H1 (cell line): ENCODE measurements at regions not wholly inside any gene's neighbourhood (a gene's known extent, or its start where the extent isn't known, plus 50 kb on each side); places are given as distances from the start of the nearest gene placed in this dataset.

Experiments
- CTCF ChIA-PET: fragments of 300-600 bp; sonication (Branson Sonifier 250); formaldehyde crosslinking; loops from one replicate; lab custom pipeline; 2021; ENCODE audit not compliant: partially characterized antibody; lab: Charles Lee
- POLR2A ChIA-PET: fragments of 300-600 bp; sonication (Branson Sonifier 250); formaldehyde crosslinking; loops from one replicate; lab custom pipeline; 2021; ENCODE audit warnings: inconsistent platforms; ENCODE audit not compliant: partially characterized antibody; lab: Charles Lee
- DNase-seq, 2 experiments: peaks; one replicate each; pipeline versions ENCODE4 v3.0.0 to v3.0.0-alpha.2; 2010 to 2022; ENCODE audit warnings: low spot score in 2 of 2, low read depth in 1 of 2, mixed read lengths in 1 of 2
- FAIRE-seq: peaks from 2 replicates; lab custom pipeline; 2011; peaks lifted over from hg19 to GRCh38; lab: Jason Lieb, UNC
- H2AFZ ChIP-seq: 2 replicates; pipeline ENCODE4 v1.8.1; 2012; ENCODE audit warnings: low read length, inconsistent platforms
- H2AK5ac ChIP-seq: 2 replicates; pipeline ENCODE4 v1.6.1; 2013; ENCODE audit warnings: low read depth, low read length
- H2BK120ac ChIP-seq: replicated peaks from 2 replicates; pipeline ENCODE3; 2013; ENCODE audit warnings: low read depth, low read length, inconsistent platforms
- H2BK12ac ChIP-seq: 2 replicates; pipeline ENCODE4 v1.6.1; 2013; ENCODE audit warnings: low read depth, low read length
- H2BK15ac ChIP-seq: 2 replicates; pipeline ENCODE4 v1.6.1; 2013; ENCODE audit warnings: low read length
- H2BK20ac ChIP-seq: 2 replicates; pipeline ENCODE4 v1.6.1; 2013; ENCODE audit warnings: low read length
- H2BK5ac ChIP-seq: 2 replicates; pipeline ENCODE4 v1.6.1; 2013; ENCODE audit warnings: low read depth, low read length
- H3K14ac ChIP-seq: 2 replicates; pipeline ENCODE4 v1.6.1; 2013; ENCODE audit warnings: inconsistent platforms; ENCODE audit not compliant: insufficient read length
- H3K18ac ChIP-seq: 2 replicates; pipeline ENCODE4 v1.6.1; 2013; ENCODE audit warnings: low read length; ENCODE audit errors: extremely low read depth
- H3K23ac ChIP-seq: 2 replicates; pipeline ENCODE4 v1.6.1; 2013; ENCODE audit warnings: inconsistent platforms; ENCODE audit not compliant: insufficient read length
- H3K23me2 ChIP-seq: 2 replicates; pipeline ENCODE4 v1.6.1; 2013; ENCODE audit warnings: low read depth, low read length
- H3K27ac ChIP-seq: 2 replicates; pipeline ENCODE4 v1.6.1; 2011; ENCODE audit warnings: low read depth, low read length, inconsistent platforms
- H3K27me3 ChIP-seq, 4 experiments: replicated peaks in 1 of 4; 1 replicate in 1 of 4; 2 replicates in 3 of 4; pipeline versions ENCODE4 v1.6.1 to v1.8.1; 2011 to 2013; ENCODE audit warnings: low read length in 3 of 4, mild to moderate bottlenecking in 3 of 4, inconsistent platforms in 2 of 4, mixed read lengths in 2 of 4, moderate library complexity in 1 of 4; ENCODE audit not compliant: control insufficient read depth in 3 of 4, insufficient read depth in 3 of 4; ENCODE audit errors: extremely low read depth in 1 of 4
- H3K36me3 ChIP-seq, 4 experiments: 2 replicates each; pipeline versions ENCODE4 v1.6.1 to v1.8.1; 2011 to 2013; ENCODE audit warnings: mild to moderate bottlenecking in 4 of 4, low read length in 3 of 4, moderate library complexity in 2 of 4, control low read depth in 1 of 4, inconsistent platforms in 1 of 4; ENCODE audit not compliant: insufficient read depth in 4 of 4, control insufficient read depth in 2 of 4
- H3K4ac ChIP-seq: replicated peaks from 2 replicates; pipeline ENCODE3; 2013; ENCODE audit warnings: low read length, low read depth, mixed read lengths, inconsistent platforms; ENCODE audit not compliant: insufficient read length
- H3K4me1 ChIP-seq, 4 experiments: replicated peaks in 1 of 4; 1 replicate in 1 of 4; 2 replicates in 3 of 4; pipeline versions ENCODE4 v1.6.1 to v1.8.1; 2011 to 2013; ENCODE audit warnings: low read length in 3 of 4, inconsistent platforms in 2 of 4, mixed read lengths in 1 of 4; ENCODE audit not compliant: insufficient read depth in 4 of 4, control insufficient read depth in 3 of 4
- H3K4me2 ChIP-seq, 2 experiments: 2 replicates each; pipeline versions ENCODE4 v1.6.1 to v1.8.1; 2011 to 2013; ENCODE audit warnings: low read depth in 2 of 2, low read length in 2 of 2, control low read depth in 1 of 2, inconsistent platforms in 1 of 2, mild to moderate bottlenecking in 1 of 2; ENCODE audit not compliant: insufficient read depth in 1 of 2
- H3K4me3 ChIP-seq, 4 experiments: fragments of 200-600, 300-600 bp in 1 of 4; sonication (generic), shearing (Covaris generic), sonication (Bioruptor Twin) in 1 of 4; 2 replicates each; pipeline versions ENCODE4 v1.5.1 to v1.8.1; 2011 to 2016; ENCODE audit warnings: low read length in 4 of 4, low read depth in 3 of 4, control low read depth in 2 of 4, inconsistent platforms in 2 of 4, mild to moderate bottlenecking in 2 of 4, mixed read lengths in 1 of 4, moderate library complexity in 1 of 4; ENCODE audit not compliant: insufficient read depth in 2 of 4; ENCODE audit errors: extremely low read depth in 1 of 4
- H3K56ac ChIP-seq: replicated peaks from 2 replicates; pipeline ENCODE3; 2013; ENCODE audit warnings: low read depth, mild to moderate bottlenecking, mixed read lengths, low read length, inconsistent platforms; ENCODE audit not compliant: insufficient read length
- H3K79me1 ChIP-seq: 2 replicates; pipeline ENCODE4 v1.6.1; 2013; ENCODE audit warnings: low read depth, low read length, control low read depth
- H3K79me2 ChIP-seq, 2 experiments: 2 replicates each; pipeline versions ENCODE4 v1.6.1 to v1.8.1; 2012 to 2013; ENCODE audit warnings: low read length in 2 of 2, mild to moderate bottlenecking in 2 of 2, inconsistent platforms in 1 of 2; ENCODE audit not compliant: insufficient read depth in 2 of 2, control insufficient read depth in 1 of 2
- H3K9ac ChIP-seq, 4 experiments: replicated peaks in 1 of 4; 1 replicate in 1 of 4; 2 replicates in 3 of 4; pipeline versions ENCODE4 v1.6.1 to v1.8.1; 2011 to 2013; ENCODE audit warnings: low read depth in 3 of 4, low read length in 3 of 4, control low read depth in 2 of 4, mild to moderate bottlenecking in 2 of 4, moderate library complexity in 2 of 4, inconsistent platforms in 1 of 4; ENCODE audit errors: extremely low read depth in 1 of 4
- H3K9me3 ChIP-seq, 2 experiments: 2 replicates each; pipeline versions ENCODE4 v1.6.1 to v1.8.1; 2012 to 2013; ENCODE audit warnings: mild to moderate bottlenecking in 2 of 2, moderate library complexity in 2 of 2, control low read depth in 1 of 2, inconsistent platforms in 1 of 2, low read depth in 1 of 2, low read length in 1 of 2, mixed read lengths in 1 of 2; ENCODE audit not compliant: insufficient read depth in 2 of 2
- H4K20me1 ChIP-seq, 2 experiments: replicated peaks in 1 of 2; 2 replicates each; pipeline versions ENCODE3 to v1.8.1; 2011 to 2013; ENCODE audit warnings: inconsistent platforms in 2 of 2, low read length in 2 of 2, mild to moderate bottlenecking in 1 of 2; ENCODE audit not compliant: insufficient read depth in 2 of 2, control insufficient read depth in 1 of 2
- H4K5ac ChIP-seq: 2 replicates; pipeline ENCODE4 v1.6.1; 2013; ENCODE audit warnings: low read length, low read depth, mixed read lengths, inconsistent platforms; ENCODE audit not compliant: insufficient read length
- H4K8ac ChIP-seq: 2 replicates; pipeline ENCODE4 v1.8.0; 2013; ENCODE audit warnings: mild to moderate bottlenecking, moderate library complexity, low read length, inconsistent platforms; ENCODE audit not compliant: insufficient read depth; ENCODE audit errors: extremely low read depth
- H4K91ac ChIP-seq: replicated peaks from 2 replicates; pipeline ENCODE3; 2013; ENCODE audit warnings: low read length, mixed read lengths, inconsistent platforms; ENCODE audit not compliant: insufficient read length
- BACH1 ChIP-seq: IDR thresholded peaks from 2 replicates; pipeline ENCODE4 v1.6.1; 2012; ENCODE audit warnings: low read length, improper control_type of control experiment
- CBX5 ChIP-seq: fragments of 300-800, 300-1000 bp; sonication (generic); IDR thresholded peaks from 2 replicates; pipeline ENCODE4 v1.7.1; 2016; ENCODE audit warnings: antibody characterized with exemption, low read length, low read depth
- CHD1 ChIP-seq: IDR thresholded peaks from 2 replicates; pipeline ENCODE4 v1.6.1; 2012; ENCODE audit warnings: low read depth, low read length, improper control_type of control experiment
- CREB1 ChIP-seq: IDR thresholded peaks from 2 replicates; pipeline ENCODE4 v1.6.1; 2012; ENCODE audit warnings: inconsistent platforms
- CTBP2 ChIP-seq: IDR thresholded peaks from 2 replicates; pipeline ENCODE4 v1.7.0; 2011; ENCODE audit warnings: borderline replicate concordance, mild to moderate bottlenecking, moderate library complexity, mixed read lengths, low read length; ENCODE audit not compliant: insufficient read depth, insufficient read length
- EZH2 ChIP-seq: fragments of 200-600 bp; sonication (generic); IDR thresholded peaks from 2 replicates; pipeline ENCODE4 v1.7.1; 2012; ENCODE audit warnings: low read depth, mild to moderate bottlenecking, moderate library complexity, low read length, inconsistent platforms; ENCODE audit not compliant: severe bottlenecking
- HDAC2 ChIP-seq, 2 experiments: fragments of 300-600 bp in 1 of 2; sonication (generic) in 1 of 2; IDR thresholded peaks; 2 replicates each; pipeline ENCODE4 v1.6.1; 2011 to 2012; ENCODE audit warnings: low read depth in 2 of 2, low read length in 2 of 2, mild to moderate bottlenecking in 2 of 2, moderate library complexity in 2 of 2, borderline replicate concordance in 1 of 2, inconsistent platforms in 1 of 2
- KDM1A ChIP-seq: fragments of 200-600, 300-600 bp; sonication (generic); IDR thresholded peaks from 2 replicates; pipeline ENCODE4 v1.7.1; 2016; ENCODE audit warnings: mild to moderate bottlenecking, low read length, borderline replicate concordance
- KDM4A ChIP-seq: IDR thresholded peaks from one replicate; pipeline ENCODE4 v1.7.1; 2012; ENCODE audit warnings: low read depth, mild to moderate bottlenecking, moderate library complexity, low read length, inconsistent platforms; ENCODE audit not compliant: severe bottlenecking
- NANOG ChIP-seq: IDR thresholded peaks from 2 replicates; pipeline ENCODE4 v1.6.1; 2011; ENCODE audit warnings: low read length, low read depth, mild to moderate bottlenecking, inconsistent platforms; ENCODE audit not compliant: insufficient read depth, poor library complexity, severe bottlenecking
- POLR2A ChIP-seq, 2 experiments: IDR thresholded peaks; 1 replicate in 1 of 2; 2 replicates in 1 of 2; pipeline ENCODE4 v1.6.1; 2011; ENCODE audit warnings: low read depth in 2 of 2, low read length in 2 of 2, mild to moderate bottlenecking in 2 of 2; ENCODE audit errors: control extremely low read depth in 1 of 2
- SAP30 ChIP-seq: fragments of 300-600 bp; sonication (generic); IDR thresholded peaks from 2 replicates; pipeline ENCODE4 v1.7.1; 2012; ENCODE audit warnings: low read length, moderate library complexity, mild to moderate bottlenecking, inconsistent platforms; ENCODE audit not compliant: insufficient read depth, insufficient replicate concordance
- SIRT6 ChIP-seq: IDR thresholded peaks from one replicate; pipeline ENCODE4 v1.7.1; 2012; ENCODE audit warnings: low read length, inconsistent platforms
- SUZ12 ChIP-seq: fragments of 200-600 bp; sonication (generic); IDR thresholded peaks from 2 replicates; pipeline ENCODE4 v1.6.1; 2012; ENCODE audit warnings: mild to moderate bottlenecking, inconsistent platforms, low read length, moderate library complexity, mixed read lengths
- TBP ChIP-seq: IDR thresholded peaks from 2 replicates; pipeline ENCODE4 v1.6.1; 2011; ENCODE audit warnings: low read depth, low read length, improper control_type of control experiment
- YY1 ChIP-seq: IDR thresholded peaks from 2 replicates; pipeline ENCODE4 v1.6.1; 2011; ENCODE audit warnings: low read depth, mild to moderate bottlenecking, low read length
- WGBS, 2 experiments: shearing (Covaris generic) in 1 of 2; methylation state at CpG; one replicate each; pipeline versions ENCODE4 v1.1.6 to v1.1.7; 2013 to 2015; ENCODE audit warnings: low lambda C conversion rate in 2 of 2, mixed read lengths in 2 of 2, inconsistent platforms in 1 of 2, low coverage in 1 of 2, missing lambda C conversion rate in 1 of 2; ENCODE audit not compliant: insufficient replicate concordance in 2 of 2, insufficient coverage in 1 of 2, insufficient read length in 1 of 2; ENCODE audit errors: extremely low coverage in 1 of 2, missing lambda C conversion rate in 1 of 2; 5-methylcytosine and 5-hydroxymethylcytosine counted together

DNA sequence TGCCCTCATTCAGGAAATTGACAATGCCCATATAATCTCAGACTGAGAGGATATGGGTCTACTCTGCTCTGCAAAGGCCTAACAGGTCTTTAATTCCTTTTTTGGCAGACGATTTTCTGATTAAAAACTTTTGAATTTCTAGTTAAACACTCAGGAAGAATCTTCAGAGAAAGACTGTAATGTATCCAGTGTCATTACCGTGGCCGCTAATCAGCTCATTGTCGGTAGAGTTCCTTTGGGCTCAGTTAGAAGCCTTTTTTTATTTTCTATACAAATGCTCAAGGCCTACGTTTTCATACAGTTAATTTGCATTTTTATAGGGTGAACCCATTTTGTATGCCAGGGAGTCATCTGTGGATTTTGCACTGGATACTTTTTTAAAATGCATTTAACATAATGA, 549.9 kb downstream of the RPS29 start:
- Histone ChIP-seq H3K9ac (no peak overlapping the region), H3K79me2 (no peaks in the 10 kb centered on the region), H2BK20ac (no peak overlapping the region), H3K4ac (no peak overlapping the region), H3K9me3 (no peaks in the 10 kb centered on the region), H4K20me1 (no peaks in the 10 kb centered on the region), H3K27ac (no peak overlapping the region), H3K23me2 (no peaks in the 10 kb centered on the region), H4K91ac (no peak overlapping the region), H2BK12ac (no peak overlapping the region), H3K79me1 (no peaks in the 10 kb centered on the region), H2AK5ac (no peak overlapping the region), H2AFZ (no peak overlapping the region), H2BK120ac (no peak overlapping the region), H2BK5ac (no peak overlapping the region), H3K4me3 (no peak overlapping the region), H2BK15ac (no peak overlapping the region), H3K23ac (no peak overlapping the region), H3K14ac (no peak overlapping the region), H3K4me1 (peaks cover 0 to 3% (median 0%) of the 10 kb centered on the region in 4 experiments; a peak in 1 of 7 replicates), H3K18ac (no peak overlapping the region), H4K5ac (no peak overlapping the region), H4K8ac (no peak overlapping the region), H3K56ac (no peak overlapping the region), H3K36me3 (no peaks in the 10 kb centered on the region), H3K4me2 (no peak overlapping the region), H3K27me3 (no peaks in the 10 kb centered on the region)
- WGBS, 2 experiments: 85% methylated on average over 5 of the region's 5 CpGs; no CpG with 5 or more reads in 1 of the 2 experiments
- FAIRE-seq (no peak), DNase-seq (no peak)
- CTCF ChIA-PET: no interaction called here
- POLR2A ChIA-PET: no interaction called here
- no peak for TF ChIP-seq KDM1A
- no peak for TF ChIP-seq YY1
- TF ChIP-seq CBX5: no peak
- no peak for TF ChIP-seq SAP30
- TF ChIP-seq CHD1: no peak
- no peak for TF ChIP-seq SUZ12
- no peak for TF ChIP-seq KDM4A
- no peak for TF ChIP-seq TBP
- no peak for TF ChIP-seq NANOG
- TF ChIP-seq CTBP2: no peak
- TF ChIP-seq BACH1: no peak
- no peak for TF ChIP-seq HDAC2 (IDR thresholded peaks at IDR 0.05; ENCODE audit: borderline replicate concordance in 1 of 2, low read depth in 2 of 2, low read length in 2 of 2)
- TF ChIP-seq EZH2: no peak
- TF ChIP-seq SIRT6: no peak
- no peak for TF ChIP-seq POLR2A (IDR thresholded peaks at IDR 0.05; ENCODE audit: control extremely low read depth in 1 of 2, low read depth in 2 of 2, low read length in 2 of 2)
- TF ChIP-seq CREB1: no peak
